ENCODE measurements at regions not wholly inside any gene's neighbourhood (a gene's known extent, or its start where the extent isn't known, plus 50 kb on each side); places are given as distances from the start of the nearest gene placed in this dataset.

DNA sequence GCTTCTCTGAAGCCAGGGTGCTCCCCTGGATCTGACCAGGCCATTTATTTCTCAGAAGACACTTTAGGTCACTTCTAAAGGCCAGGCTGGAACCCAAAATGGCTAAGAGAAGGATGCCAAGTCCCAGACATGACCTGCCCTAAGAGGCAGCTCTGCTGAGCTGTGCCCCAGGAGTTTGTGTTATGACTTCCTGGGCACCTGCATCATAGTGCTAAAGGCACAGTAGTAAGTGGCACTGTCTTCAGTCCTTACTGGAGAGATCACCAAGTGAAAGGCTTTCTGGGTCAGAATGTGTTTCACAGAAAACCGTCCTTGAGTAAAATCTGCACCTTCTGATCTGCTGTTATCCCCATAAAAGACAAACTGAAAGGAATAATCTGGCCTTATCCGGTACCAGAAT, 120.2 kb downstream of the DAD1 start:
- no peaks in the 10 kb centered on the region for H3K27me3 ChIP-seq (ENCODE audit: control insufficient read depth, extremely low read depth, insufficient read depth, low read length)
- dilution Hi-C loops (cut with MboI; ENCODE audit: extremely low pct_ligation_motif_present, low sequenced_read_pairs): no loop called here
- no peak for DNase-seq (ENCODE audit: low read depth, low spot score)

GRCh38 chr14:22466491-22466890, 122.5 kb downstream of the DAD1 start:
- Histone ChIP-seq H4K20me1 (ENCODE audit: control insufficient read depth, extremely low read depth, insufficient read depth, low read length) (no peaks in the 10 kb centered on the region), H3K4me1 (ENCODE audit: control insufficient read depth, extremely low read depth, insufficient read depth, low read length) (peaks cover 10% of the 10 kb centered on the region), H3K4me3 (ENCODE audit: control insufficient read depth in 2 of 3, extremely low read depth in 1 of 3, insufficient read depth in 2 of 3, low read depth in 1 of 3, low read length in 3 of 3) (no peak overlapping the region), H3K4me2 (ENCODE audit: control insufficient read depth, extremely low read depth, insufficient read depth, low read depth, low read length) (no peak overlapping the region), H3K27ac (ENCODE audit: control insufficient read depth, insufficient read depth, low read length) (no peak overlapping the region), H3K27me3 (ENCODE audit: control insufficient read depth, extremely low read depth, insufficient read depth, low read length) (no peaks in the 10 kb centered on the region), H3K79me2 (ENCODE audit: control insufficient read depth, insufficient read depth, low read length) (no peaks in the 10 kb centered on the region), H3K9ac (ENCODE audit: control insufficient read depth, extremely low read depth, insufficient read depth, low read length) (no peak overlapping the region), H2AFZ (ENCODE audit: control insufficient read depth, low read length) (no peak overlapping the region), H3K36me3 (ENCODE audit: control insufficient read depth in 2 of 2, extremely low read depth in 1 of 2, insufficient read depth in 2 of 2, low read length in 2 of 2) (no peaks in the 10 kb centered on the region), H3K9me1 (ENCODE audit: control insufficient read depth, extremely low read depth, insufficient read depth, low read length) (no peaks in the 10 kb centered on the region), H3K9me3 (ENCODE audit: control insufficient read depth, low read depth, low read length) (no peaks in the 10 kb centered on the region)
- FAIRE-seq (peak; percentile 62), DNase-seq (ENCODE audit: low read depth, low spot score) (no peak)
- TF ChIP-seq, protein P1, sequence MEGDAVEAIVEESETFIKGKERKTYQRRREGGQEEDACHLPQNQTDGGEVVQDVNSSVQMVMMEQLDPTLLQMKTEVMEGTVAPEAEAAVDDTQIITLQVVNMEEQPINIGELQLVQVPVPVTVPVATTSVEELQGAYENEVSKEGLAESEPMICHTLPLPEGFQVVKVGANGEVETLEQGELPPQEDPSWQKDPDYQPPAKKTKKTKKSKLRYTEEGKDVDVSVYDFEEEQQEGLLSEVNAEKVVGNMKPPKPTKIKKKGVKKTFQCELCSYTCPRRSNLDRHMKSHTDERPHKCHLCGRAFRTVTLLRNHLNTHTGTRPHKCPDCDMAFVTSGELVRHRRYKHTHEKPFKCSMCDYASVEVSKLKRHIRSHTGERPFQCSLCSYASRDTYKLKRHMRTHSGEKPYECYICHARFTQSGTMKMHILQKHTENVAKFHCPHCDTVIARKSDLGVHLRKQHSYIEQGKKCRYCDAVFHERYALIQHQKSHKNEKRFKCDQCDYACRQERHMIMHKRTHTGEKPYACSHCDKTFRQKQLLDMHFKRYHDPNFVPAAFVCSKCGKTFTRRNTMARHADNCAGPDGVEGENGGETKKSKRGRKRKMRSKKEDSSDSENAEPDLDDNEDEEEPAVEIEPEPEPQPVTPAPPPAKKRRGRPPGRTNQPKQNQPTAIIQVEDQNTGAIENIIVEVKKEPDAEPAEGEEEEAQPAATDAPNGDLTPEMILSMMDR (optimal IDR thresholded peaks at IDR 0.05 in 1 of 3, IDR thresholded peaks at IDR 0.05 in 1 of 3, conservative IDR thresholded peaks at IDR 0.05 in 1 of 3; ENCODE audit: extremely low read depth in 1 of 3, insufficient read depth in 2 of 3, low read length in 3 of 3): no peak
- TF ChIP-seq EZH2 (IDR thresholded peaks at IDR 0.05; ENCODE audit: low read length): no peak
- dilution Hi-C loops (cut with MboI; ENCODE audit: extremely low pct_ligation_motif_present, low sequenced_read_pairs): no loop called here

More for the DNA sequence above, 120.2 kb downstream of the DAD1 start:
- no peaks in the 10 kb centered on the region for H3K79me2 ChIP-seq (ENCODE audit: control insufficient read depth, insufficient read depth, low read length)
- H3K27ac ChIP-seq (ENCODE audit: control insufficient read depth, insufficient read depth, low read length): no peak overlapping the region
- no peaks in the 10 kb centered on the region for H3K9me3 ChIP-seq (ENCODE audit: control insufficient read depth, low read depth, low read length)
- no peak overlapping the region for H3K4me2 ChIP-seq (ENCODE audit: control insufficient read depth, extremely low read depth, insufficient read depth, low read depth, low read length)
- H3K9me1 ChIP-seq (ENCODE audit: control insufficient read depth, extremely low read depth, insufficient read depth, low read length): no peaks in the 10 kb centered on the region
- no peaks in the 10 kb centered on the region for H4K20me1 ChIP-seq (ENCODE audit: control insufficient read depth, extremely low read depth, insufficient read depth, low read length)
- no peak for FAIRE-seq
- TF ChIP-seq EZH2 (IDR thresholded peaks at IDR 0.05; ENCODE audit: low read length): no peak
- TF ChIP-seq, protein P1 (optimal IDR thresholded peaks at IDR 0.05 in 1 of 3, IDR thresholded peaks at IDR 0.05 in 1 of 3, conservative IDR thresholded peaks at IDR 0.05 in 1 of 3; ENCODE audit: extremely low read depth in 1 of 3, insufficient read depth in 2 of 3, low read length in 3 of 3): no peak
- H3K4me3 ChIP-seq (ENCODE audit: control insufficient read depth in 2 of 3, extremely low read depth in 1 of 3, insufficient read depth in 2 of 3, low read depth in 1 of 3, low read length in 3 of 3): no peak overlapping the region
- peaks cover 10% of the 10 kb centered on the region for H3K4me1 ChIP-seq (ENCODE audit: control insufficient read depth, extremely low read depth, insufficient read depth, low read length)
- H3K9ac ChIP-seq (ENCODE audit: control insufficient read depth, extremely low read depth, insufficient read depth, low read length): no peak overlapping the region
- H3K36me3 ChIP-seq (ENCODE audit: control insufficient read depth in 2 of 2, extremely low read depth in 1 of 2, insufficient read depth in 2 of 2, low read length in 2 of 2): no peaks in the 10 kb centered on the region
- no peak overlapping the region for H2AFZ ChIP-seq (ENCODE audit: control insufficient read depth, low read length)
